Small intestine (tissue), 7 donors: ENCODE measurements at regions not wholly inside any gene's neighbourhood (a gene's known extent, or its start where the extent isn't known, plus 50 kb on each side); places are given as distances from the start of the nearest gene placed in this dataset.
"Not testable (repeated sequence)": the region's sequence is repeated elsewhere in the genome, so short reads cannot be mapped to it uniquely, and the experiment has no call there.

Experiments
- DNase-seq, 2 donors: peaks; one replicate each; pipeline versions ENCODE4 v3.0.0 to v3.0.0-alpha.2; 2013
- FAIRE-seq: peaks from 2 replicates; lab custom pipeline; 2012; peaks lifted over from hg19 to GRCh38; lab: Jason Lieb, UNC
- H3K27ac ChIP-seq, 3 donors: one replicate each; pipeline ENCODE4 v1.5.1; 2013; ENCODE audit warnings: low read length in 2 of 3, mild to moderate bottlenecking in 2 of 3, control low read depth in 1 of 3, inconsistent platforms in 1 of 3, low read depth in 1 of 3, moderate library complexity in 1 of 3
- H3K27me3 ChIP-seq, 3 donors: one replicate each; pipeline ENCODE4 v1.6.1; 2013; ENCODE audit warnings: low read length in 3 of 3, inconsistent platforms in 1 of 3; ENCODE audit not compliant: control insufficient read depth in 3 of 3, insufficient read depth in 3 of 3
- H3K36me3 ChIP-seq, 3 donors: one replicate each; pipeline ENCODE4 v1.6.1; 2013; ENCODE audit warnings: low read length in 3 of 3, inconsistent platforms in 1 of 3, low read depth in 1 of 3, mild to moderate bottlenecking in 1 of 3, moderate library complexity in 1 of 3; ENCODE audit not compliant: control insufficient read depth in 3 of 3, insufficient read depth in 2 of 3
- H3K4me1 ChIP-seq, 3 donors: one replicate each; pipeline ENCODE4 v1.6.1; 2013; ENCODE audit warnings: low read length in 2 of 3, inconsistent platforms in 1 of 3, low read depth in 1 of 3, mild to moderate bottlenecking in 1 of 3, moderate library complexity in 1 of 3; ENCODE audit not compliant: control insufficient read depth in 3 of 3, insufficient read depth in 2 of 3
- H3K4me3 ChIP-seq, 3 donors: one replicate each; pipeline ENCODE4 v1.5.1; 2013; ENCODE audit warnings: low read length in 3 of 3, control low read depth in 1 of 3, inconsistent platforms in 1 of 3, low read depth in 1 of 3, mild to moderate bottlenecking in 1 of 3, moderate library complexity in 1 of 3
- H3K9me3 ChIP-seq, 2 donors: one replicate each; pipeline ENCODE4 v1.6.1; 2013; ENCODE audit warnings: low read depth in 1 of 2, low read length in 1 of 2; ENCODE audit not compliant: control insufficient read depth in 2 of 2, insufficient read depth in 1 of 2
- whole genome bisulfite sequencing, 3 donors: extraction: QIAGEN DNeasy Blood & Tissue Kit; methylation state at CpG; one replicate each; pipeline ENCODE4 v1.1.7; 2013; 5-methylcytosine and 5-hydroxymethylcytosine counted together
- donor health status: healthy with polysubstance abuse.
- donor health status: control.
- donor health status: control.
- donor health status: Bipolar disorder and iron deficiency.
- donor health status: healthy.

GRCh38 chr18:76610933-76611749 lies 116.1 kb upstream of the ZNF516 start:
- 65 to 74% (median 72%) methylated on average over 32 of the region's 32 CpGs for WGBS, 3 donors
- Histone ChIP-seq H3K27ac (no peak overlapping the region), H3K4me3 (no peak overlapping the region), H3K9me3 (no peaks in the 10 kb centered on the region), H3K27me3 (no peaks in the 10 kb centered on the region), H3K36me3 (no peaks in the 10 kb centered on the region), H3K4me1 (no peaks in the 10 kb centered on the region)
- DNase-seq: no peak
- no peak for FAIRE-seq

GRCh38 chr18:76610012-76610411 lies 115.0 kb upstream of the ZNF516 start:
- H3K4me3 ChIP-seq: no peak overlapping the region

GRCh38 chr18:76605341-76605929 lies 110.4 kb upstream of the ZNF516 start:
- Histone ChIP-seq H3K36me3 (no peaks in the 10 kb centered on the region), H3K27ac (no peak overlapping the region), H3K27me3 (no peaks in the 10 kb centered on the region), H3K4me1 (no peaks in the 10 kb centered on the region), H3K9me3 (no peaks in the 10 kb centered on the region), H3K4me3 (no peak overlapping the region)
- FAIRE-seq: no peak
- 63 to 92% (median 88%) methylated on average over 5 of the region's 5 CpGs for WGBS, 3 donors
- DNase-seq: no peak

More at GRCh38 chr18:76610012-76610411, 115.0 kb upstream of the ZNF516 start:
- Histone ChIP-seq H3K9me3 (no peaks in the 10 kb centered on the region), H3K36me3 (no peaks in the 10 kb centered on the region), H3K27me3 (no peaks in the 10 kb centered on the region), H3K4me1 (no peaks in the 10 kb centered on the region), H3K27ac (no peak overlapping the region)
- WGBS, 3 donors: 80 to 84% (median 83%) methylated on average over 4 of the region's 4 CpGs
- FAIRE-seq (no peak), DNase-seq (no peak)

- H3K4me1 ChIP-seq: no peaks in the 10 kb centered on the region
- FAIRE-seq: no peak
- H3K9me3 ChIP-seq: no peaks in the 10 kb centered on the region
- no peaks in the 10 kb centered on the region for H3K27me3 ChIP-seq
- WGBS, 3 donors: 55 to 67% (median 58%) methylated on average over 3 of the region's 3 CpGs
- no peaks in the 10 kb centered on the region for H3K36me3 ChIP-seq
- no peak overlapping the region for H3K4me3 ChIP-seq
- no peak overlapping the region for H3K27ac ChIP-seq
- no peak for DNase-seq
Measured at GRCh38 chr18:76604935-76605240, 109.8 kb upstream of the ZNF516 start.

GRCh38 chr18:76604108-76604934 lies 109.3 kb upstream of the ZNF516 start:
- H3K4me1 ChIP-seq: no peaks in the 10 kb centered on the region
- no peaks in the 10 kb centered on the region for H3K36me3 ChIP-seq
- DNase-seq (no peak), FAIRE-seq (no peak)
- WGBS, 3 donors: 71 to 77% (median 73%) methylated on average over 14 of the region's 14 CpGs
- H3K4me3 ChIP-seq: no peak overlapping the region
- H3K27me3 ChIP-seq: no peaks in the 10 kb centered on the region
- no peaks in the 10 kb centered on the region for H3K9me3 ChIP-seq
- H3K27ac ChIP-seq: no peak overlapping the region

GRCh38 chr18:76602191-76602590 lies 107.1 kb upstream of the ZNF516 start:
- H3K4me3 ChIP-seq: no peak overlapping the region
- no peaks in the 10 kb centered on the region for H3K9me3 ChIP-seq
- FAIRE-seq (no peak), DNase-seq (no peak)
- no peak overlapping the region for H3K27ac ChIP-seq
- H3K27me3 ChIP-seq: no peaks in the 10 kb centered on the region
- no peaks in the 10 kb centered on the region for H3K4me1 ChIP-seq
- H3K36me3 ChIP-seq: no peaks in the 10 kb centered on the region
- 73 to 78% (median 76%) methylated on average over 5 of the region's 5 CpGs for WGBS, 3 donors

- H3K9me3 ChIP-seq, DNase-seq, H3K4me1 ChIP-seq, H3K27ac ChIP-seq, H3K27me3 ChIP-seq, H3K4me3 ChIP-seq, FAIRE-seq, H3K36me3 ChIP-seq: not testable (repeated sequence)
- WGBS, 3 donors: 91 to 96% (median 95%) methylated on average over 23 to 28 of the region's 28 CpGs
Measured at GRCh38 chr18:76600076-76600475, 105.0 kb upstream of the ZNF516 start.

- Histone ChIP-seq H3K9me3 (no peaks in the 10 kb centered on the region), H3K36me3 (no peaks in the 10 kb centered on the region), H3K27ac (no peak overlapping the region), H3K4me1 (no peaks in the 10 kb centered on the region), H3K4me3 (no peak overlapping the region), H3K27me3 (peaks cover 0 to 3% (median 0%) of the 10 kb centered on the region in 3 donors)
- WGBS, 3 donors: 87 to 96% (median 92%) methylated on average over 3 of the region's 3 CpGs
- FAIRE-seq (no peak), DNase-seq (no peak)
Measured at GRCh38 chr18:76594966-76595365, 99.9 kb upstream of the ZNF516 start.
